ENCODE measurements at regions not wholly inside any gene's neighbourhood (a gene's known extent, or its start where the extent isn't known, plus 50 kb on each side); places are given as distances from the start of the nearest gene placed in this dataset.
A peak's percentile ranks its signal among the peaks of the same experiment; 100 is the strongest.
"Not testable (repeated sequence)": the region's sequence is repeated elsewhere in the genome, so short reads cannot be mapped to it uniquely, and the experiment has no call there.

DNA sequence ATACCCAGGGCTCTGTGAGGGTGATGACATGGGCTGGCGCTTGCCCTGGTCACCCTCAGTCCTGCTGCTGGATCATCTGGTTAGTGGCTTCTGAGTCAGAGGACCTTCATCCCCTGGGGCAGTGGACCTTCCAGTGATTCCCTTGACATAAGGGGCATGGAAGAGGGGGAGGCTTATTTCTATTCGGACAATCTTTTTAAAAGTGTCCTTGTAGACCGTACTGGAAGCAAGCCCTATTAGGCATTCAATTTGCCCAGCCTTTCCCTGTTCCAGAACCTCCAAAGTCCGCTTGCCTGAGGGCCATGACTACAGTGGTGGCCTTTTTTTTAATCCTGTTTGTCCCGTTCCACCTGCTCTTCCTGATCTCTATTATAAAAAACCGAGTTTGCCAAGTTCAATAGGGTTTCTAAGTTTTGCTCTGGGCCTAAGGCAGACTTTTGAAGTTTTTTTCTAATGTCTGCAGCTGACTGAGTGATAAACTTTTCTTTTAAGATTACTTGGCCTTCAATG lies 569.8 kb upstream of the USP24 start:
- not testable (repeated sequence) for DNase-seq (ENCODE audit: low spot score)

DNA sequence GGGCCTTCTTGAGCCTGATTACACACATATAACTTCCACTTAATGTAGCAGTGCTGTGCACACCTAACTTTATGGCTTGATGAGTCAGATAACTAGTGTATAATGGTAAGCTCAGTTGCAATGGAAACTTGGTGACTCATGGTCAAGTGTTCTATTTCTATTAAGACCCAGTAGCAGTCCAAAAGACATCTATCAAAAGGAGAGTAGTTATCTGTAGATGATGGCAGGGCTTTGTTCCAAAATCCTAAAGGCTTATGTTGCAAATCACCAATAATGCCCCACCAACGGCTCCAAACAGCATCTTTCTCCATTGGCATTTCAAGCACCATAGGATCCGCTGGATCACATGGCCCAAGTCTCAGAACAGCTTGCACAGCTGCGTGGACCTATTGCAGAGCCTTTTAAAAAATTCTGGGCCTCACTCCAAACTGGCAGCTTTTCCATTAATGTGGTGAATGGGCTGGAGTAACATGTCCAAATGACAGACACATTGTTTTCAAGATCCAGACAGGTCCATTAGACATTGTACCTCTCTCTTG lies 566.8 kb upstream of the USP24 start:
- DNase-seq (ENCODE audit: low spot score): peak; percentile 95

DNA sequence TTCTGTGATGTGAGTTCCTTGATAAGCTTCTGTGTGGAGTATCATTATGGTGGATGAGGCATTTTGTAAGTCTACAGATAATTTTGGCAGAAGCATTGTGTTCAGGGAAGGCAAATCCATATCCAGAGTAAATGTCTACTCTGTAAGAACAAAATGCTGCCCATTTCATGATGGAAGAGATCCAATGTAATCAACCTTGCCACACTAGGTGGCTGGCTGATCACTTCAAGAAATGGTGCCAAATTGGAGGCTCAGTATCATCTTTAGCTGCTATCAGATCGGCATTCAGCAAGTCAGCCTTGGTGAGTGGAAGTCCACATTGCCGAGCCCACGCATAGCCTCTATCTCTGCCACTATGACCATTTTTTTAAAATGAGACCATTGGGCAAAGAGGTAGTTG lies 565.8 kb upstream of the USP24 start:
- DNase-seq (ENCODE audit: low spot score): no peak

DNA sequence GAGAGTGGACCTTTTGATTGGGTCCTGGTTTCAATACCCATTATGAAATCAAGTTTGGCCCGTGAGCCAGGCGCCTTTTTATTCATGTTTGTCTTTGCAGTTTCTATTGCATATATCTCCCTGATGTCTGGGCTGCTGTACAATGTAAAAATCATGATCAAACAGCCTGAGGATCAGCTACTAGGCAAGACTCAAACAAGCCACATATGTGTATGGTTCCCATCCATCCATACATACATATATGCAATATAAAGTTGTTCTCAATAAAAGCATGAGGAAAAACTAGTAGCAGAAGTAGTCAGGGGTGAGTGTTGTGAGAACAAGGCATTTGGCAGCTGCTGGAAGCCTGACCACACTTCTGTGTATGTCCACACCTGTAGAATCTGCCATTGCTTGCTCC lies 562.4 kb upstream of the USP24 start:
- no peak for DNase-seq (ENCODE audit: low spot score)

DNA sequence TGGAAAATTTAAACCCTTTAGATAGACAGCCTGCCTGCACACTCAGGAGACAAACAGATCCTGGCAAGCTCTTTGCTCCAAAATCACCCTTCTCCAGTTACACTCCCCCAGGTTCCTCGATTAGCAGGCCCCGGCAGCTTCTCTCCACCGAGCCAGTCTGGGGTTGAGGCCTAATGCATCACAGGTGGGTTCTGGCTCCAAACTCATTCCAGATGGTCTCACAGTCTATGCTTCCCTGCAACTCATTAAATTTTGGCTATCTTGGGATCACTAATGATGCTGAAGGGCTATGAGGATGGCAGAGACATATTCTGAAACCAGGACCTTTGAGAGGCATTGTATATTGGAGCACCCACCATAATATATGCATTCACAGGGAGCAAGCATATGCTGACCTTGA lies 559.8 kb upstream of the USP24 start:
- DNase-seq (ENCODE audit: low spot score): no peak

DNA sequence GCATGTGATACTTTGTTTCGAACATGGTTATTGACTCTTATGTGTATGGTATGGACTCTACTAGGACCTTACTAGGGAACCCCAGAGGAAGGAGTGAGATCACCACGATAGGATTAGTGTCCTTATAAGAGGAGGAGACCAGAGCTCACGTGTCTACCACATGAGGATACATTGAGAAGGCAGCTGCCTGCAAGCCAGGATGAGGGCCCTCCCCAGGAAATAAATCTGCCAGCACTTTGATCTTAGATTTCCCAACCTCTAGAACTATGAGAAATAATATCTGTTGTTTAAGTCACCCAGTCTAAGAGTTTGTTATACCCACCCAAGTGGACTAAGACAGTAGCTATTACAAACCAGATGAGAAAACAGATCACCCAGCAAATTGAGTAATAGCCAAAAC lies 559.3 kb upstream of the USP24 start:
- DNase-seq (ENCODE audit: low spot score): no peak

DNA sequence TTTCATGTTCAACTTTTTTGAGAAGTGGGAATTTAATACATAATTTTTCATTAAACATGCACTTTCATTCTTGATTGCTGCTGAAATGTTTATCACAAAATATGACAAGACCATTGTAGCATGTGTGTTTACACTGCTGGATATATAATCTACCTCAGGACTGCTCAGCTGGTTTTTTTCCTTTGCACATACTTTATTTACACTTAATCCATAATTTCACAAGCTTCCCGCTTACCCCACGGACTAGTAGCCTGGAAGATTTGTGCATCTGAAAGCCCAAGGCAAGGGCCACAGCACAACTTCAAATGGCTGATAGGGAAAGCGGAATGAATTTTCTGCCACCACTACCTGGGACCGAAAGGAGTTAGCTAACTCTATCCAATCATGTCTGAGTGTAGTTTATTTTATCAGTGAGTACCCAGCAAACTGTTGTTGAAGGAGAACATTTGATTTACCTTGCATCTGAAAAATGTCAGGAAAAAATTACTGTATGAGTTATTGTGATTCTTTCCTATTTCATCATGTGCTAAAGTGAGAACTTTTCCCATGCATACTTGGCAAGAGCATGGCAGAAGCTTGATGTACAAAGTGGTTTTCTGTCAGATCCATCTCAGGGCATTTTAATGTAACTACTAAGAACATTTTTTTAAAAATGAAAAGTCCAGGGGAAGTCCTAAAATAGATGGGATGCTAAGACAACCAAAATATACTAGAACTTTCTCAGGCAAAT lies 558.2 kb upstream of the USP24 start:
- no peak for DNase-seq (ENCODE audit: low spot score)

DNA sequence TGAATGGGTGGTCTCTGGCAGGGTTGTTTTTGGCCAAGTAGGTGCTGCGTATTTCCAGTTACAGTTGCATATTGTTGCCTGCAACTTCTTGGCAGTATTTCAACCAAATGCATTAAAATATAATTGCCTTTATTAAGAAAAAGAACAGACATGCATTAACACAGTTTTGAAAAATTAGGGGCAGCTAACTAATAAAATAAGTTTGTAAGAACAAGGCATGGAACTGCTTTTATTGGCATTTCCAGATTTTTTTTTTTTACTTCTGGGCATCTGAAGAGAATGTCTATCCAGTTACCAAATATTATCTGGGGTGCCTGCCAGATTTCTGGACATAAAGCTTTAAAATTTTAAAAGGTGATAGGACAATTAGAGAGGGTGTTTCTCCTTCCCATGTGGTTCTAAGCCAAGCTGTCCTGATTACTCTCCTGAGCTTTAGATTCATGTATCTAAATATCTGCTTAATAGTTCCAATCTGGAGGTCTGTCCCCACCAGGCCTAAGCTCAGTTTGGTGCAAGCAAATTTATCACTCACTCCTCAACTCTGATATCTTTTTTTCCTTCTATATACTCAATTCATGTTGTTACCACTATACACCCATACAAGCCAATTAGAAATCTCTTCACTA lies 553.3 kb upstream of the USP24 start:
- DNase-seq (ENCODE audit: low spot score): no peak

DNA sequence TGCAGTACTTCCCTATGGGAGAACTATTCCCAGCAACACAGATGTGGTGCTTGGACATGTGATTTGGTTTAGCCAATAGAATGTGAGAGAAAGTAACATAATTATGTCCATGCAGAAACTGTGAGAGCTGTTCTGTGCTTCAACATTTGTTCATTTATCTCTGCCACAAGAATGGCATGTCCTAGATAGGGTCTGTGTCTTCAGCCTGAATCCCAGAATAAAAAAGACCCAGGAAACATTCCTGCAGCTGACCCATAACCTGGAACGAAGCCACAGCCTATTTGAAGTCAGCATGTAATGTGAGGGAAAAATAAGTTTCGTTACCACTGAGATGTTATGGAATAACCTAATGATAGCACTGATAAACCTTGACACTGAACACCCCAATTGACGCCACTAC lies 552.0 kb upstream of the USP24 start:
- no peak for DNase-seq (ENCODE audit: low spot score)

DNA sequence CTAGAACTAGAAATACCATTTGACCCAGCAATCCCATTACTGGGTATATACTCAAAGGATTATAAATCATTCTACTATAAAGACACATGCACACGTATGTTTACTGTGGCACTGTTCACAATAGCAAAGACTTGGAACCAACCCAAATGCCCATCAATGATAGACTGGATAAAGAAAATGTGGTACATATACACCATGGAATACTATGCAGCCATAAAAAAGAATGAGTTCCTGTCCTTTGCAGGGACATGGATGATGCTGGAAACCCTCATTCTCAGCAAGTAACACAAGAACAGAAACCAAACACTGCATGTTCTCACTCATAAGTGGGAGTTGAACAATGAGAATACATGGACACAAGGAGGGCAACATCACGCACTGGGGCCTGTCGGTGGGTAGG lies 550.3 kb upstream of the USP24 start:
- DNase-seq (ENCODE audit: low spot score): not testable (repeated sequence)

DNA sequence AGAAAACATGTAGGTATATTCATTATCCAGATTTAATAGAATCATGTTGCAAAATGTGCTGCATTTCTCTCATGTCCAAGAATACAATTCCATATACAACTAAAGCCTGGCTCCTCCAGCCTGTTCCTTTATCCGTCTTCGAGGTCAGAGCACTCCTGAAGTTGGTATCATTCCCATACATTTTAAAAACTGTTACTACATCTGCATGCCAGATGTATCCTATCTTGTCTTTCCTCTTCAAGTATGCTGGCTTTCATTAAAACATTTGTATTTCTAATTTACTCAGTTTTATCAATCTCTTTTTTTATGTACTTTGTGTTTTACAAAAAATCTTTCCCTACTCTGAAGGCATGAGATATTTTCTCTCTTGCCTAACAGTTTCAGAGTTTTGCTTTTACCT lies 536.6 kb upstream of the USP24 start:
- no peak for DNase-seq (ENCODE audit: low spot score)

DNA sequence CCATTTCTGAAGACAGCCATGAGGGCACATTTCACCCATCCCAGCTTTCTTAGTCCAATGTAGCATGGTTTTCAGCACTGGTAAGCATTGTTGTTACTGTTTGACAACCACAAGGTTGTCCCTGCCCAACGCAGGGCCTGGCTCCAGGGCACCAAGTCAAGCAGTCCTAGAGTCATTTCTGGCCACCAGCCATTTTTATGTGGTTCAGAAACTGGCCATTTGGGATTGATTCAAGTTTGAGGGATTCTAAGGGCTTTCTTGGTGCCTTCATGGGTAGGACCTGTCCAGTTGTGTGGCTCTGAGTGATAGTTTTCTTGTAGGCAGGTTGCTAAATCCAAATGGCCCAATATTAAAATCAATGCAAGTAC lies 535.4 kb upstream of the USP24 start:
- DNase-seq (ENCODE audit: low spot score): no peak

DNA sequence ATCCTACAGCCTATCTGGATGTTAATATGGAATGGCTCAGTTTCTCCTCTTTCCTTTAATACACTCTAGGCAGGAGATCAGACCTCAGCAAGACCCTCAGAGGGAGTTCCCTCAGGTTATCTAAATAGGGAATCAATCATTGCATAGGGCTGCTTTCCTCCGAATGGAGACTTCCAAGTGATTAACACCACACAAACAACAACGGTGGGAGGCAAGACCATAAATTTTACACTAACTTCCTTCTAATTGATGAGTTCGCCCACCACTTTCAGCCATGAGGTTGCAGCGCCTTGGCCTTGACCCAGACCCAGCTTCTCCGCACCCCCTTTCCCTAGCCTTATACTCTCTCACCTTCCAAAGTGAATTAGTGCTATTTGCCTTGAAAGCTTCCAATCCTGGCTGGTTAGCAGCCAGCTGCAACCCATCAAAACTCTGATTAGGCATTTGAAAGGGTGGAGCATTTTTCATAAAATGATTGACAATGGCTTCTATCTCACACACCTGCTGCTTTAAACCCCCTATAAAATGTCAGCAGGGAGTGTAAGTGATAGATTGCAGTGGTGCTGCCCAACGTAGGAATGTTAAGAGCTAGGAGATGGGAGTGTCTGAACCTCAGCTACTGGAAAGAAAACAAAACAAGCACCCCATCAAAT lies 534.9 kb upstream of the USP24 start:
- peak; percentile 46 for DNase-seq (ENCODE audit: low spot score)

DNA sequence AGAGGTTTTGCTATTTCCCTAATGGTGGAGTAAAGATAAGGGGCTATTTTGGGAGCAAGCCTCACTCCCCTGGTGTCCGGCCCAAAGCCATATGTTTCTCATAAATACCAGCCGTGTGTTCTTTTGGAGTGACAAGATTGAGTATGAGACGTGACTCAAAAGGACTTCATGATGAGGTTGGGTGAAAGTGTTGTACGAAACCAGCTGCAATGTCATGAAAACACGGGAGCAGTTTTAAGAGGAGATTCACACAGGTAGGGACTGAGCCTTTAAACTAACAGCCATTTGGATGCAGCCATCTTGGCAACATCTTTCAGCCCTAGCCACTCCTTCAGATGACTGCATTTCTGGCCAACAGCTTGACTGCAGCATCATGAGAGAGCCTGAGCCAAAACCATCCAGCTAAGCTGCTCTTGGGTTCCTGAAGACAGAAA lies 532.3 kb upstream of the USP24 start:
- DNase-seq (ENCODE audit: low spot score): no peak

DNA sequence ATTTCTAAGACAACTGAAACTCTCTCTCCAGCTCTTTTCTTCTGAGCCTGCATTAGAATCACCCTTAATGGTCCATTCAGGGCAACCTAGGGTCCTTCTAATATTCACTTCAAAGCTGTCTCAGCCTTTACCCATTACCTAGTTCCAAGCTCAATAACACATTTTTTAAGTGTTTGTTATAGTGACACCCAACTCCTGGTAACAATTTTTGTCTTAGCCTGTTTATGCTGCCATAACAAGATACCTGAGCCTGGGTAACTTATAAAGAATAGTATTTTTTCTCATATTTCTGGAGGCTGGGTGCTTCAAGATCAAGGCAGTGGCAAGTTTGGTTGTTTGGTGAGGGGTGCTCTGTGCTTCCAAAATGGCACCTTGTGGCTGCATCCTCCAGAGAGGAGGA lies 531.5 kb upstream of the USP24 start:
- DNase-seq (ENCODE audit: low spot score): no peak

DNA sequence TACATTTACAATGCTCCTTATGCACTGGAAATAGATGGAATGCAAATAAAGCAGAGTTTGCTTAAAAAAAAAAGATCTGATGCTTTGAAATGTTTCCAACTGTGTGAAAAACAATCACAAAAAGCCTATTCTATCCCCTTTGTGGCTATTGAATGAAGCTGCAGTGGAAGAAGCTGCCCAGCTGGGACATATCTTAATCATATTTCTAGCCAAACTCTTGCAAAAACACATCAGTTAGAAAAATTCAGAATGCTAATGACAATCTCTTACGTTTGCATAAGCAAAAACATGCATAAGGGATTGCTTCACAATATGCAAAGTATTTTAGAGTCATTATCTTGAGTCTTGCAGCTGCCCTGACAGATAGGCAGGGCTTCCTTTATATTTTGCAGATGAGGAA lies 526.4 kb upstream of the USP24 start:
- no peak for DNase-seq (ENCODE audit: low spot score)

DNA sequence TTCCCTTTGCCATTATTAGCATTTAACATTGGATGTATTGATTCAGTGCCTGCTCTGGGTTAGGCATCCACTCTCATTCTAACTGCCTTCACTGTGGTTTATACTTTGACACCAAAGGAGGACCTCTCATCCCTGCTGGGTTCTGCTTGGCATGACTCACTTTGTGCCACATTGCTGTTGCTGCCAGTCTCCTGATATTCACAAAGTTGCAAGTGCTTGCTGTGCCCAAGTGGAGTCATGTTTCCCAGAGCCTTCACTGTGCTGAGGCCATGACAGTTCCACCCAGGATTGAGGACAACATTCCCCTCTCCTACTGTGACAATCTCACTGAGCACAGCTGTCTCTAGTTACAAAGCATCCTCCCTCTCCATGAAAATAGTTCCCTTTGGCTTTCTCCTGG lies 519.9 kb upstream of the USP24 start:
- DNase-seq (ENCODE audit: low spot score): no peak

DNA sequence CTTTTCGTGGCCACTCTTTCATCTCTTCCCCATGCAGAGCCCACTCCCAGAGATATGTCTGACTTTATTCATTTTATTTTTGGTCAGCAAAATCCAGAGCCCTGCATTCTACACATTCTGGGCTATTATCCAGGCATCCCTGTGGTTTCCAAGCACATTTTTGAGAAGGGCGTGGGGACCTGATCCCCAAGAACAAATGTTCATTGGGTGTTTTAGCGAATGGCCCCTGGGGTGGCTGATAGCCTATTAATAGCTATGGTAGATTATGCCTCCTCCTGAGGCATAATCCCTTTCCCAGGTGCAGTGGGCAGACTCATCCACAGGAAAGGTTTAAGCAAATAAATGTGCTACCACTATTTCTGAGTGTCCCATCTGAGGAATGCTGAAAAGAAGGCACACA lies 511.8 kb upstream of the USP24 start:
- DNase-seq (ENCODE audit: low spot score): peak; percentile 88

DNA sequence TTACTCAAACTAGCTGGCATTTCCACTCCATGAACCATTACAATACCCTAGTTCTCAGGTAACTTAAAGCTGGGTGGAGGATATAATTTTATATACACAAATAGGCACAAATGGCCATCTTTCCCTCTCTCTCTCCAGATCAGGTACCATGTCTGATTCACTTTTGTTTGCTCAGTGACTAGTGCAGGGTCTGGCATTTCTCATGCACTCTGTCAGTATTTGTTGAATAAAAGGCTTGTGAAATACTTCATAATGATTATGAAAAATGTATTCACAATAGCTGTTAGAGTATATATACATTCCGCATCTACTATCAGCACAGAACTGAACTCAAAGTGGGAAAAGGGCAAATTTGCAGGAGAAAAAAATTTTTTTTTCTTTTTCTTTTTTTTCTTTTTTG lies 510.2 kb upstream of the USP24 start:
- no peak for DNase-seq (ENCODE audit: low spot score)

DNA sequence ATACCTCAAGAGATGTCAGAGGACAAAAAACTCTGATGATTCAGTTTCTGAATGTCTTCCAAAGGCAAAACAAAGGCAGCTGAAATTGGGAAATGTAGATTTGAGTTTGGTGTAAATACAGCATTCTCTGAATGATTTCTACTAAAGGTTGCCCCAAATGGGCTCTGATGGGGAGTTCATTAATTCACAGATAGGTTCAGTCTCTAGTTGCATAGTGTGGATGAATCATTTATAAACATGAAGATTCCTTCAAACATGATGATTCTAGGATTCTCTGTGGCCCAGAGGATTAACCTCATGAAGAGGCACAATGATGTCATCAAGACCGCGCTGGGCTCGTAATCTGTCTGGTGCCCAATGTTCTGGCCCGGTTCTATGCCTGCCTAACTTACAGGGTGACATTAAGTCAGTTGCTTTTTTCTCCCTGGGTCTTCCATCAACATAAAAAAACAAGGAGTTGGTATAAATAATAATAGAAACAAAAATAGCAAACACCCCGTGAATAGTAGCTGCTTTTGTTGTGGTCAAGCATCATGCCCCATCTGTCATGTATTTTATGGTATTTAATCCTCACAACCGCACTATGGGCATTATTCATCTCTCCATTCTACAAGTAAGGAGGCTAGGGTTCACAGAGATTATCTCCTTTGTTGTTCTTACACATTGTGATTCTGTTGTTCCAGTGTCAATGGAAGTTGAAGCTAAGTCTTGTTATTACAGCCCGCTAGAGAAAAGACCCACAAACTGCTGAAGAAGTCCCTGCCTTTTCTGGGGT lies 509.6 kb upstream of the USP24 start:
- DNase-seq (ENCODE audit: low spot score): peak; percentile 84

DNA sequence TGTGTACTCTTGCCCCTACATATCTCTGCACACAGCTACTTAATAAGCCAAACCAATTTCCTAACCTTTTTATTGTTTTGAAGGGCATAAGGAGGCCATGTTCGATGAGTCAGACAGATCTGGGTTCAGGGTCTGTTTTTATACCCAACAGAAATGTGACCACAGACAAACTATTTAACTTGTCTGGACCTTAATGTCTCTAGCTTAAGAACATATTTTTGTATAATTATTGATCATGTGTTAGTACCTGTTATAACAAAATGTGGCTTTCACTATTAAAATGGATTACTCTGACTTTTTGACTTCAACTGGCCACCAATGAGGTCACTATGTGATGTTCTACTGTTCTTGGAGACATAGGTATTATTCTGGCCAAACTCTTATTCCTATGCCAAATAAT lies 507.8 kb upstream of the USP24 start:
- no peak for DNase-seq (ENCODE audit: low spot score)

DNA sequence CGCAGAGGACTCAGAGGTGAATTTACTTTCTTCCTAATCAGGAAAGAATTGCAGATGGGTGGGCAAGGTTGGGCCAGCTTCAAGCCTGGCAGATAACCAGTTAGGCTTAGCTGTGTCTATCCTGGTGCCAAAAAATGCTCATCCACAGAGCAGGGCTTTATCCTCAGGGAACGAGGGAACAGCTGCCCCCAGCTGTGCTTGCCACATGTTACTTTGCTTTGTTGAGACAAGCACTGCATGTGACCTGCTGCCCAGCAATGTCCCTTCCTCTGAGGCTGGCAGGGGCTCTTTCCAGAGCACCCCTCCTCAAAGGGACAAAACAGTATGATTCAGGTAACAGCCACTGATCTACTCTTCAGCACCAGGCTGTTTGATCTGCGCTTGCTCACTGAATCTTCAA lies 505.1 kb upstream of the USP24 start:
- DNase-seq (ENCODE audit: low spot score): no peak

Measured in A172 (cell line).